Ovary (tissue), 7 donors: ENCODE measurements at regions not wholly inside any gene's neighbourhood (a gene's known extent, or its start where the extent isn't known, plus 50 kb on each side); places are given as distances from the start of the nearest gene placed in this dataset.

ENCODE experiments used
- DNase-seq, 5 donors: peaks; one replicate each; pipeline ENCODE4 v3.0.0-alpha.2; 2019 to 2020
- H3K27ac ChIP-seq, 2 donors: fragments of 200-600 bp; one replicate each; pipeline versions ENCODE4 v1.5.1 to v1.8.0; 2019 to 2022
- H3K27me3 ChIP-seq: fragments of 200-600 bp; one replicate; pipeline ENCODE4 v1.8.0; 2022
- H3K36me3 ChIP-seq: fragments of 200-600 bp; sonication (generic); one replicate; pipeline ENCODE4 v1.5.1; 2019
- H3K4me1 ChIP-seq: one replicate; pipeline ENCODE4 v1.8.1; 2013; ENCODE audit warnings: mild to moderate bottlenecking, moderate library complexity; ENCODE audit not compliant: insufficient read depth
- H3K4me3 ChIP-seq: fragments of 200-600 bp; sonication (generic); one replicate; pipeline ENCODE4 v1.5.1; 2017
- H3K9me3 ChIP-seq, 2 donors: fragments of 200-600 bp in 1 of 2; sonication (generic) in 1 of 2; one replicate each; pipeline versions ENCODE4 v1.5.1 to v1.8.1; 2013 to 2019; ENCODE audit warnings: mild to moderate bottlenecking in 1 of 2, moderate library complexity in 1 of 2
- CTCF ChIP-seq, 3 donors: fragments of 450-650 bp in 2 of 3; fragments of 200-600 bp in 1 of 3; IDR thresholded peaks; one replicate each; pipeline versions ENCODE4 v1.5.1 to v1.8.0; 2016 to 2022; ENCODE audit warnings: antibody characterized with exemption in 3 of 3, mild to moderate bottlenecking in 1 of 3
- EP300 ChIP-seq: sonication (generic); formaldehyde crosslinking; IDR thresholded peaks from one replicate; pipeline ENCODE4 v1.6.1; 2017; ENCODE audit warnings: antibody characterized with exemption
- POLR2A ChIP-seq: fragments of 450-650 bp; IDR thresholded peaks from one replicate; pipeline ENCODE4 v1.6.1; 2017; ENCODE audit warnings: antibody characterized with exemption, mild to moderate bottlenecking, moderate library complexity
- WGBS, 3 donors: extraction: QIAGEN DNeasy Blood & Tissue Kit in 1 of 3; methylation state at CpG; one replicate each; pipeline versions ENCODE4 v1.1.5 to v1.1.7; 2013 to 2017; 5-methylcytosine and 5-hydroxymethylcytosine counted together
- intact Hi-C, 4 donors: fragments of 100-400 bp; cut with DNase I; formaldehyde crosslinking; loops; one replicate each; pipeline versions ENCODE4 v1.11.0 to v1.15.1; 2022 to 2023
- donor health status: DM: no; HTN: no; CAD: no; lungs with moderate emphysema.
- donor health status: DM: no; HTN: no; CAD: no.
- donor health status: Bipolar disorder and iron deficiency.
- donor health status: DM: no; HTN: no; CAD: no.
- donor health status: DM: yes; HTN: yes; CAD: no.

GRCh38 chr7:17440831-17441230 lies 142.4 kb downstream of the AHR start:
- Histone ChIP-seq H3K27ac (no peak overlapping the region), H3K36me3 (no peaks in the 10 kb centered on the region), H3K4me3 (no peak overlapping the region), H3K9me3 (no peaks in the 10 kb centered on the region), H3K27me3 (no peaks in the 10 kb centered on the region), H3K4me1 (peaks cover 1% of the 10 kb centered on the region)
- TF ChIP-seq CTCF (IDR thresholded peaks at IDR 0.05) (no peak), POLR2A (no peak), EP300 (no peak)
- WGBS, 3 donors, result 86 to 89% (median 88%) methylated on average over 5 of the region's 5 CpGs
- no peak for DNase-seq
- intact Hi-C loops, result no loop called here

- TF ChIP-seq CTCF (IDR thresholded peaks at IDR 0.05) (no peak), EP300 (no peak), POLR2A (no peak)
- no peaks in the 10 kb centered on the region for H3K9me3 ChIP-seq
- peaks cover 1% of the 10 kb centered on the region for H3K4me1 ChIP-seq
- H3K27me3 ChIP-seq, result no peaks in the 10 kb centered on the region
- H3K27ac ChIP-seq, result no peak overlapping the region
- intact Hi-C loops, result no loop called here
- H3K36me3 ChIP-seq, result no peaks in the 10 kb centered on the region
- DNase-seq, result no peak
- no peak overlapping the region for H3K4me3 ChIP-seq
Measured at GRCh38 chr7:17441557-17441956, 143.1 kb downstream of the AHR start.

- Histone ChIP-seq H3K27me3 (no peaks in the 10 kb centered on the region), H3K9me3 (no peaks in the 10 kb centered on the region), H3K27ac (no peak overlapping the region), H3K4me3 (no peak overlapping the region), H3K36me3 (no peaks in the 10 kb centered on the region), H3K4me1 (peaks cover 1% of the 10 kb centered on the region)
- intact Hi-C loops, result no loop called here
- no peak for TF ChIP-seq POLR2A
- TF ChIP-seq EP300, result no peak
- no peak for TF ChIP-seq CTCF (IDR thresholded peaks at IDR 0.05)
- DNase-seq, result no peak
- 80 to 88% (median 83%) methylated on average over 2 of the region's 2 CpGs for WGBS, 3 donors
Measured at GRCh38 chr7:17444151-17444550, 145.7 kb downstream of the AHR start.

GRCh38 chr7:17444673-17445072 lies 146.2 kb downstream of the AHR start:
- H3K27ac ChIP-seq, result no peak overlapping the region
- intact Hi-C loops, result no loop called here
- TF ChIP-seq POLR2A, result no peak
- TF ChIP-seq EP300, result no peak
- TF ChIP-seq CTCF (IDR thresholded peaks at IDR 0.05), result no peak

GRCh38 chr7:17446340-17446739 lies 147.9 kb downstream of the AHR start:
- H3K4me3 ChIP-seq, result no peak overlapping the region
- no peaks in the 10 kb centered on the region for H3K27me3 ChIP-seq
- H3K27ac ChIP-seq, result no peak overlapping the region
- intact Hi-C loops, result no loop called here
- H3K9me3 ChIP-seq, result no peaks in the 10 kb centered on the region
- WGBS, 3 donors, result 66 to 77% (median 69%) methylated on average over 4 of the region's 4 CpGs
- no peaks in the 10 kb centered on the region for H3K36me3 ChIP-seq
- H3K4me1 ChIP-seq, result peaks cover 1% of the 10 kb centered on the region
- no peak for DNase-seq
- no peak for TF ChIP-seq CTCF (IDR thresholded peaks at IDR 0.05)
- TF ChIP-seq EP300, result no peak
- TF ChIP-seq POLR2A, result no peak

More at GRCh38 chr7:17444673-17445072, 146.2 kb downstream of the AHR start:
- DNase-seq, result no peak
- WGBS, 3 donors, result 2 to 6% (median 6%) methylated on average over 1 of the region's 1 CpG
- no peaks in the 10 kb centered on the region for H3K9me3 ChIP-seq
- no peaks in the 10 kb centered on the region for H3K36me3 ChIP-seq
- peaks cover 1% of the 10 kb centered on the region for H3K4me1 ChIP-seq
- no peak overlapping the region for H3K4me3 ChIP-seq
- no peaks in the 10 kb centered on the region for H3K27me3 ChIP-seq
